PC-9 (cell line): ENCODE measurements at regions not wholly inside any gene's neighbourhood (a gene's known extent, or its start where the extent isn't known, plus 50 kb on each side); places are given as distances from the start of the nearest gene placed in this dataset.

Source experiments
- CTCF ChIP-seq: fragments of 200-600 bp; sonication (generic); conservative IDR thresholded peaks from 2 replicates; pipeline ENCODE4 v1.6.1; 2017; ENCODE audit warnings: mixed run types, antibody characterized with exemption, mild to moderate bottlenecking, moderate library complexity
- EZH2 ChIP-seq: fragments of 200-600 bp; sonication (generic); IDR thresholded peaks from 2 replicates; pipeline ENCODE4 v1.8.0; 2017; ENCODE audit warnings: antibody characterized with exemption, low read depth

GRCh38 chr3:3927198-3927597 lies 128.0 kb downstream of the LRRN1 start:
- TF ChIP-seq CTCF = no peak
- no peak for TF ChIP-seq EZH2
